ENCODE measurements at regions not wholly inside any gene's neighbourhood (a gene's known extent, or its start where the extent isn't known, plus 50 kb on each side); places are given as distances from the start of the nearest gene placed in this dataset.

GRCh38 chr3:74338998-74339397, 275.5 kb downstream of the CNTN3 start:
- DNase-seq (ENCODE audit: low spot score): no peak
- Mint-ChIP-seq H3K4me1 (no peaks in the 10 kb centered on the region), H3K4me3 (no peak overlapping the region), H3K9me3 (no peaks in the 10 kb centered on the region), H3K27ac (no peak overlapping the region), H3K36me3 (no peaks in the 10 kb centered on the region), H3K27me3 (ENCODE audit: low read depth) (no peaks in the 10 kb centered on the region)
- ChIA-PET CTCF (no interaction called here), POLR2A (no interaction called here)
- TF ChIP-seq ZNF232 (CRISPR knock-in tag; IDR thresholded peaks at IDR 0.05) (no peak), ERG (CRISPR knock-in tag; IDR thresholded peaks at IDR 0.05) (no peak), ZNF423 (CRISPR knock-in tag; IDR thresholded peaks at IDR 0.05) (no peak), JAZF1 (CRISPR knock-in tag; IDR thresholded peaks at IDR 0.05) (no peak), GRHL2 (CRISPR knock-in tag; IDR thresholded peaks at IDR 0.05; ENCODE audit: insufficient replicate concordance, severe bottlenecking) (no peak), ZNF396 (CRISPR knock-in tag; IDR thresholded peaks at IDR 0.05; ENCODE audit: borderline replicate concordance) (no peak), EMX1 (CRISPR knock-in tag; IDR thresholded peaks at IDR 0.05) (no peak), IRF1 (CRISPR knock-in tag; IDR thresholded peaks at IDR 0.05) (no peak), ZNF671 (CRISPR knock-in tag; IDR thresholded peaks at IDR 0.05) (no peak), PRDM15 (CRISPR knock-in tag; IDR thresholded peaks at IDR 0.05) (no peak), HMGA2 (CRISPR knock-in tag; IDR thresholded peaks at IDR 0.05) (no peak), HMGXB4 (CRISPR knock-in tag; IDR thresholded peaks at IDR 0.05) (no peak), TEAD1 (CRISPR knock-in tag; IDR thresholded peaks at IDR 0.05) (no peak), MLX (CRISPR knock-in tag; IDR thresholded peaks at IDR 0.05) (no peak), NFE2L1 (CRISPR knock-in tag; IDR thresholded peaks at IDR 0.05) (no peak), ETV6 (CRISPR knock-in tag; IDR thresholded peaks at IDR 0.05) (no peak), CREM (CRISPR knock-in tag; IDR thresholded peaks at IDR 0.05) (no peak), ZMAT4 (CRISPR knock-in tag; IDR thresholded peaks at IDR 0.05) (no peak), MAX (CRISPR knock-in tag; IDR thresholded peaks at IDR 0.05) (no peak)
- ATAC-seq: no peak

GRCh38 chr3:74332165-74332564, 282.3 kb downstream of the CNTN3 start:
- ChIA-PET CTCF (interaction anchor here (0.5 kb wide), 1 partner anchor 696 kb away, joined by 3 read pairs; no protein-coding TSS in a partner anchor), POLR2A (no interaction called here)
- Mint-ChIP-seq H3K4me1 (no peaks in the 10 kb centered on the region), H3K27ac (no peak overlapping the region), H3K27me3 (ENCODE audit: low read depth) (no peaks in the 10 kb centered on the region), H3K9me3 (peaks cover 5% of the 10 kb centered on the region), H3K36me3 (no peaks in the 10 kb centered on the region), H3K4me3 (no peak overlapping the region)
- DNase-seq (ENCODE audit: low spot score): no peak
- ATAC-seq: no peak
- TF ChIP-seq MXD4 (CRISPR knock-in tag; IDR thresholded peaks at IDR 0.05; ENCODE audit: borderline replicate concordance) (no peak), FOXP1 (CRISPR knock-in tag; IDR thresholded peaks at IDR 0.05; ENCODE audit: borderline replicate concordance) (no peak), TP53 (CRISPR knock-in tag; IDR thresholded peaks at IDR 0.05) (no peak), RELA (CRISPR knock-in tag; IDR thresholded peaks at IDR 0.05; ENCODE audit: borderline replicate concordance) (no peak), ZNF232 (CRISPR knock-in tag; IDR thresholded peaks at IDR 0.05) (no peak), ZNF396 (CRISPR knock-in tag; IDR thresholded peaks at IDR 0.05; ENCODE audit: borderline replicate concordance) (no peak), NFE2L1 (CRISPR knock-in tag; IDR thresholded peaks at IDR 0.05) (no peak), ZNF317 (CRISPR knock-in tag; IDR thresholded peaks at IDR 0.05; ENCODE audit: borderline replicate concordance, low read depth) (no peak), ATF3 (CRISPR knock-in tag; conservative IDR thresholded peaks at IDR 0.05) (no peak), ZBTB43 (CRISPR knock-in tag; IDR thresholded peaks at IDR 0.05) (no peak), KAT7 (CRISPR knock-in tag; IDR thresholded peaks at IDR 0.05; ENCODE audit: borderline replicate concordance) (no peak)
